Renal pelvis (tissue), 1 donor: ENCODE measurements at regions not wholly inside any gene's neighbourhood (a gene's known extent, or its start where the extent isn't known, plus 50 kb on each side); places are given as distances from the start of the nearest gene placed in this dataset.

Source experiments
- DNase-seq: peaks from one replicate; pipeline ENCODE4 v3.0.0-alpha.2; 2013

- no peak for DNase-seq
These were observed 292.7 kb downstream of the RNF144A start for GRCh38 chr2:7209757-7210555.

- no peak for DNase-seq
These were observed 293.5 kb downstream of the RNF144A start for GRCh38 chr2:7210712-7211111.

DNA sequence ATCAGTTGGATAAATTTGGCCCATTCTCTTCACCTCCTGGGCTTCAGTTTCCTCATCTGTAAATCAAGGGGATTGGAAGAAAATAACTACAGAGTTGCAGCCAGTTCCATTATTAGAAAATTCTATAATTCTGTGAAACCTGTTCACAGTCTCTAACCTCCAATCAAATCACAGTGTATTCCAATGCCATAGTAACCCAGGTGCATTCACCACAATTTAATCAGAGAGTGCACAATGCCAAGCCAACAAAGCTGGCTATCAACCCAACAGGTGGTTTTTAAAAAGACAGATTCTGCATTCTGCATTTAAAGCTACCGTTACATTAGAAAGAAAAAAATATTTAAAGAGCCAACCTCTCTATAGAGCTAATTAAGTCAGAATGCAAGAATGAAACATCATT lies 308.6 kb downstream of the RNF144A start:
- DNase-seq: no peak

GRCh38 chr2:7226501-7226900 lies 309.3 kb downstream of the RNF144A start:
- DNase-seq: no peak

GRCh38 chr2:7233126-7233525 lies 315.9 kb downstream of the RNF144A start:
- no peak for DNase-seq

DNA sequence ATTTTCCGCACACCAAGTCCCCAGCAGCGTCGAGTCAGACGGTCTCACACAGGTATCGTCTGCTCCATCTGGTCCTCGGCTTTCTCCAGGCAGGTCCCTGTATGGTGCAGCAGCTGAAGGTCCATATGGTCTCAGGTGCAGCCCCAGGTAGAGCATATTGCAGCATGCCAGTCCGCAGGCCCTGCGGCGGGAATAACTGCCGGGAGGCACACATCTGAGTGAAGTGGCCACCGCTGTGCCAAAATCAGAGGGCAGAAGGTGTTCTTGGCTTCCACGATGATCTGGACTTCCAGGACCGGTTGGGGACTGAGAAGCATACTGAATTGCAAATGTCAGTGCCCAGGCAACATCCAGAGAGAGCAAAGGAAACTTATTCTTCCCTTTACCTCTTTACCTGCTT lies 320.3 kb downstream of the RNF144A start:
- DNase-seq: no peak

DNA sequence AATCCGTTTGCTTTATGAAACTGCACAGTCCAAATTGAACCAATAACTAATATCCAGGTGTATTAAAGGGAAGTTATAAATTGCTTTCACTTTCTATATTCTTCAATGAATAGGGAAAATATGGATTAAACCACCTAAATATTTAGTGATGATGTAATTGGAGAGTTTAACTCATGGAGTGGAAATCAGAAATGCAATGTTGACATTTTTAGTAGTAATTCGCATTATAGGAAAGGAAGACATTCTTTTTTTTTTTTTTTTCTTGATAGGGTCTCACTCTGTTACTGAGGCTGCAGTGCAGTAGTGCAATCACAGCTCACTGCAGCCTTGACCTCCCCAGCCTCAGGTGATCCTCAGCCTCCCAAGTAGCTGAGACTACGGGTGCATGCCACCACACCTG lies 321.9 kb downstream of the RNF144A start:
- DNase-seq: no peak

- DNase-seq: no peak
These were observed 324.0 kb downstream of the RNF144A start for GRCh38 chr2:7241041-7241745.

GRCh38 chr2:7242189-7242867 lies 325.1 kb downstream of the RNF144A start:
- DNase-seq: no peak

DNA sequence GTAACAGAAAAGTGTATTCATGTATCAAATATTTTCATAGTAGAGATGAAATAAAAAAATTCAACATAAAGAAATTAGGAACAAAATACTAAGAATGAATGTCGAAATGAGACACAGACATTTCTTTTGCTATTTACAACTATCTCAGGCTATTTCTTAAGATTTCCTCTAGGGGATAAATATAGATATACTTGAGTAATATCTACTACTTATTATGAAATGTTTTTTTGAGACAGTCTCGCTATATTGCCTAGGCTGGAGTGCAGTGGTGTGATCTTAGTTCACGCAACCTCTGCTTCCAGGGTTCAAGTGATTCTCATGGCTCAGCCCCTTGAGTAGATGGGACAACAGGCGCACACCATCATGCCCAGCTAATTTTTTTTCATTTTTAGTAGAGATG lies 326.1 kb downstream of the RNF144A start:
- DNase-seq: no peak

GRCh38 chr2:7256377-7256776 lies 339.2 kb downstream of the RNF144A start:
- no peak for DNase-seq

GRCh38 chr2:7262727-7263126 lies 345.5 kb downstream of the RNF144A start:
- no peak for DNase-seq

- DNase-seq: no peak
These were observed 347.6 kb downstream of the RNF144A start for GRCh38 chr2:7264791-7265190.

DNA sequence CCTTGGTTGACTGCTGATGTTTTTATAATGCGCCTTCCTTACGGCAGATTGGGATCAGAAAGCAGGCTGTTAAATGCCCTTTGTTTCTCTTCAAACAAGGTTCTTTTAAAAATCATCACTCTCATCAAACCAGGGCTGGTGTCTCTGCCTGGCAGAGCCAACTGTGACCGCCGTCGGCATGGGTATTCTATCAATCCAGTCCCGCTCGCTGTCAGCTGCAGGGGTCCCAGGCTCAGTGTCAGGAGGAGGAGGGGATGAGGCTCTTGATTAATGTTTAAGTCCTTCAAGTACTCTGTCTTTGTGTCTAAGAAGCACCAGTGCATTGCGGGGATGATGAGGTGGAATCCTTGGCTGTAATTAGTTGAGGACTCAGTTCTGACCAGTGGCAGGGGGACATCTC lies 348.1 kb downstream of the RNF144A start:
- peak; percentile 35 for DNase-seq

DNA sequence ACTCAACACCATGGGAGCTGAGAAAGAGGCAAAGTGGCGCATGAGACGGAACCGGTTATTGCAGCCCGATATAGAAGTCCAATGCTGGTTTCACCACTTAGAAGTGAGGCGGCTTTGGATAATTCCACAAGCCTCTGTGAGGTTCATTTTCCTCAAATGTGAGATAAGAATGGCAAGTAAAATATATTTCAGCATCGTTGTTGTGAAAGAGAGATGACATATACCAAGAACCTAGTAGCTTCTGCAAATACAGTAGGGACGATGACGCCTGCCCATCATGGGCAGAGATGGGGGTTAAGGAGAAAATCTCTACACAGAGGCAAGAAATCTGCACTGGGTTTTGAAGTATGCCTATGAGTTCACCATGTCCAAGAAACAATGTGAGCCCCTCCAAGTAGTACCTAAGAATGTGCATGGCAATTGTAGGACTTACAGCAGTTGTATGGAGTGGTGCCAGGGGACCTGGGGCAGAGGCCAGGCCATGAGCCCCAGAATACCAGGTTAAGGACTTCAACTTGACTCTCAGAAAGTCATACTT lies 352.0 kb downstream of the RNF144A start:
- DNase-seq: no peak

GRCh38 chr2:7270011-7270431 lies 352.8 kb downstream of the RNF144A start:
- no peak for DNase-seq

DNA sequence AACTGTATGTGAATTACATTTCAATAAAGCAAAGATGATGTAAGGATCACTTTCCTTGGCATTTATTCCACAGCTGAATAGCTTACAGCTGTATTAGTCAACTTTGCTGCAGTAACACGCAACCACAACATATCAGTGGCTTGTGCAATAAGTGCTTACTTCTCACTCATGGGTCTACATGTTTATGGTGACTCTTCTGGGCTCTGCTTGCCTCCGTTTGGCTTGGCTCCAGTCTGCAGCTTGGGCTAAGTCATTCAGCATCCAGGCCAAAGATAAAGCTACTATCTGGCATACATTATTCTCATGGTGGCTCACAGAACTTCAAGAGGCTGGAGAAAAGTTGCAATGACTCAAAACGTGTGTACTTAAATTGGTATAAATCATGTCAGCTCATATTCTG lies 355.0 kb downstream of the RNF144A start:
- no peak for DNase-seq

GRCh38 chr2:7278984-7279383 lies 361.8 kb downstream of the RNF144A start:
- DNase-seq: no peak

- DNase-seq: no peak
These were observed 362.3 kb downstream of the RNF144A start for GRCh38 chr2:7279421-7279949.

GRCh38 chr2:7280790-7281189 lies 363.6 kb downstream of the RNF144A start:
- DNase-seq: no peak

GRCh38 chr2:7281231-7282201 lies 364.3 kb downstream of the RNF144A start:
- peak; percentile 10 for DNase-seq
